NCI-H460 (cell line): ENCODE measurements at regions not wholly inside any gene's neighbourhood (a gene's known extent, or its start where the extent isn't known, plus 50 kb on each side); places are given as distances from the start of the nearest gene placed in this dataset.

Source experiments
- DNase-seq: peaks from one replicate; pipeline ENCODE4 v3.0.0-alpha.2; 2016; ENCODE audit warnings: low read depth; ENCODE audit errors: extremely low read depth

GRCh38 chr12:30874455-30875321 lies 51.9 kb upstream of the TSPAN11 start:
- no peak for DNase-seq

GRCh38 chr12:30870491-30871265 lies 55.9 kb upstream of the TSPAN11 start:
- DNase-seq = no peak

GRCh38 chr12:30867415-30867814 lies 59.1 kb upstream of the TSPAN11 start:
- no peak for DNase-seq

- no peak for DNase-seq
These were observed 60.3 kb upstream of the TSPAN11 start for GRCh38 chr12:30866256-30866655.

- no peak for DNase-seq
These were observed 62.7 kb upstream of the TSPAN11 start for GRCh38 chr12:30863839-30864238.

- DNase-seq = no peak
These were observed 64.1 kb upstream of the TSPAN11 start for GRCh38 chr12:30862486-30862885.

GRCh38 chr12:30859226-30859625 lies 67.3 kb upstream of the TSPAN11 start:
- no peak for DNase-seq

GRCh38 chr12:30858471-30858870 lies 68.1 kb upstream of the TSPAN11 start:
- no peak for DNase-seq

GRCh38 chr12:30853561-30854133 lies 72.9 kb upstream of the TSPAN11 start:
- no peak for DNase-seq

- DNase-seq = no peak
These were observed 75.9 kb upstream of the TSPAN11 start for GRCh38 chr12:30850684-30851083.

- peak; percentile 68 for DNase-seq
These were observed 79.3 kb upstream of the TSPAN11 start for GRCh38 chr12:30847259-30847658.

GRCh38 chr12:30846776-30847175 lies 79.8 kb upstream of the TSPAN11 start:
- DNase-seq = no peak

GRCh38 chr12:30845676-30846075 lies 80.9 kb upstream of the TSPAN11 start:
- DNase-seq = no peak

- no peak for DNase-seq
These were observed 83.3 kb upstream of the TSPAN11 start for GRCh38 chr12:30843211-30843610.

GRCh38 chr12:30840715-30841114 lies 85.8 kb upstream of the TSPAN11 start:
- DNase-seq = no peak

GRCh38 chr12:30839643-30840220 lies 85.0 kb upstream of the CAPRIN2 start:
- no peak for DNase-seq

- DNase-seq = no peak
These were observed 82.8 kb upstream of the CAPRIN2 start for GRCh38 chr12:30837595-30837994.

GRCh38 chr12:30836656-30837445 lies 82.1 kb upstream of the CAPRIN2 start:
- DNase-seq = no peak

GRCh38 chr12:30835216-30835615 lies 80.5 kb upstream of the CAPRIN2 start:
- no peak for DNase-seq

- no peak for DNase-seq
These were observed 76.0 kb upstream of the CAPRIN2 start for GRCh38 chr12:30830751-30831150.
